Type B pancreatic cell (in vitro differentiated cells): ENCODE measurements at regions not wholly inside any gene's neighbourhood (a gene's known extent, or its start where the extent isn't known, plus 50 kb on each side); places are given as distances from the start of the nearest gene placed in this dataset.

Experiments
- DNase-seq: peaks from one replicate; pipeline ENCODE4 v3.0.0; 2021; ENCODE audit warnings: mixed read lengths; ENCODE audit not compliant: unreplicated experiment; ENCODE audit errors: extremely low spot score
- H3K27ac Mint-ChIP-seq: 2 replicates; pipeline ENCODE4 v1.8.0; 2021; ENCODE audit warnings: mild to moderate bottlenecking, mixed read lengths
- H3K27me3 Mint-ChIP-seq: 2 replicates; pipeline ENCODE4 v1.8.0; 2021; ENCODE audit warnings: mixed read lengths
- H3K36me3 Mint-ChIP-seq: 2 replicates; pipeline ENCODE4 v1.8.0; 2021; ENCODE audit warnings: mixed read lengths
- H3K4me1 Mint-ChIP-seq: one replicate; pipeline ENCODE4 v1.8.0; 2021; ENCODE audit warnings: mixed read lengths; ENCODE audit not compliant: unreplicated experiment
- H3K4me3 Mint-ChIP-seq: 2 replicates; pipeline ENCODE4 v1.8.0; 2021; ENCODE audit warnings: mild to moderate bottlenecking, mixed read lengths
- H3K9me3 Mint-ChIP-seq: 2 replicates; pipeline ENCODE4 v1.8.0; 2021; ENCODE audit warnings: mixed read lengths
- CTCF ChIP-seq: fragments of 200-600 bp; sonication (generic); conservative IDR thresholded peaks from 2 replicates; pipeline ENCODE4 v1.5.0; 2021; ENCODE audit warnings: antibody characterized with exemption, mild to moderate bottlenecking

GRCh38 chr4:3348621-3349020, 55.8 kb downstream of the RGS12 start:
- Mint-ChIP-seq H3K27me3 (no peaks in the 10 kb centered on the region), H3K4me3 (no peak overlapping the region), H3K9me3 (peaks cover 8% of the 10 kb centered on the region), H3K36me3 (peaks cover 8% of the 10 kb centered on the region), H3K4me1 (peaks cover 17% of the 10 kb centered on the region), H3K27ac (no peak overlapping the region)
- TF ChIP-seq CTCF = no peak
- no peak for DNase-seq

- H3K9me3 Mint-ChIP-seq = peaks cover 8% of the 10 kb centered on the region
- H3K36me3 Mint-ChIP-seq = peaks cover 8% of the 10 kb centered on the region
- no peak for DNase-seq
- no peak overlapping the region for H3K27ac Mint-ChIP-seq
- no peak overlapping the region for H3K4me3 Mint-ChIP-seq
- no peak for TF ChIP-seq CTCF
- no peaks in the 10 kb centered on the region for H3K27me3 Mint-ChIP-seq
- H3K4me1 Mint-ChIP-seq = peaks cover 17% of the 10 kb centered on the region
Observed at GRCh38 chr4:3349116-3349515, 56.3 kb downstream of the RGS12 start.

- H3K36me3 Mint-ChIP-seq = peaks cover 15% of the 10 kb centered on the region
- peaks cover 8% of the 10 kb centered on the region for H3K9me3 Mint-ChIP-seq
- no peak for TF ChIP-seq CTCF
- H3K4me1 Mint-ChIP-seq = peaks cover 10% of the 10 kb centered on the region
- no peak overlapping the region for H3K27ac Mint-ChIP-seq
- no peaks in the 10 kb centered on the region for H3K27me3 Mint-ChIP-seq
- no peak overlapping the region for H3K4me3 Mint-ChIP-seq
- DNase-seq = no peak
Observed at GRCh38 chr4:3351997-3352396, 59.2 kb downstream of the RGS12 start.

GRCh38 chr4:3352505-3352904, 59.7 kb downstream of the RGS12 start:
- Mint-ChIP-seq H3K9me3 (peaks cover 8% of the 10 kb centered on the region), H3K4me1 (peaks cover 8% of the 10 kb centered on the region), H3K36me3 (peaks cover 20% of the 10 kb centered on the region), H3K4me3 (no peak overlapping the region), H3K27ac (no peak overlapping the region), H3K27me3 (no peaks in the 10 kb centered on the region)
- TF ChIP-seq CTCF = no peak
- no peak for DNase-seq

GRCh38 chr4:3352941-3353594, 60.2 kb downstream of the RGS12 start:
- no peaks in the 10 kb centered on the region for H3K27me3 Mint-ChIP-seq
- peaks cover 8% of the 10 kb centered on the region for H3K9me3 Mint-ChIP-seq
- no peak for DNase-seq
- no peak overlapping the region for H3K4me3 Mint-ChIP-seq
- H3K4me1 Mint-ChIP-seq = peaks cover 5% of the 10 kb centered on the region
- H3K27ac Mint-ChIP-seq = no peak overlapping the region
- H3K36me3 Mint-ChIP-seq = peaks cover 22% of the 10 kb centered on the region
- TF ChIP-seq CTCF = no peak
